Prostate gland (tissue), 2 donors: ENCODE measurements at regions not wholly inside any gene's neighbourhood (a gene's known extent, or its start where the extent isn't known, plus 50 kb on each side); places are given as distances from the start of the nearest gene placed in this dataset.

ENCODE experiments used
- CTCF ChIP-seq, 4 experiments: fragments of 200-600 bp in 2 of 4; fragments of 450-650 bp in 2 of 4; sonication (generic) in 2 of 4; IDR thresholded peaks; 1 replicate in 3 of 4; 2 replicates in 1 of 4; pipeline ENCODE4 v1.5.1; 2016 to 2019; ENCODE audit warnings: antibody characterized with exemption in 4 of 4, mild to moderate bottlenecking in 2 of 4, moderate library complexity in 2 of 4
- POLR2AphosphoS5 ChIP-seq: sonication (generic); formaldehyde crosslinking; IDR thresholded peaks from one replicate; pipeline ENCODE4 v1.6.1; 2017; ENCODE audit warnings: antibody characterized with exemption

GRCh38 chr6:98783578-98783977 is 50.8 kb upstream of the POU3F2 start:
- no peak for TF ChIP-seq CTCF (IDR thresholded peaks at IDR 0.05)
- no peak for TF ChIP-seq POLR2AphosphoS5
